ENCODE measurements at regions not wholly inside any gene's neighbourhood (a gene's known extent, or its start where the extent isn't known, plus 50 kb on each side); places are given as distances from the start of the nearest gene placed in this dataset.

GRCh38 chr6:105992315-105992961 lies 93.7 kb upstream of the PRDM1 start (continued):
- 0 out of 2 replicates have a peak, but pooled peaks have one; percentile 7 for TF ChIP-seq RXRA (CRISPR knock-in tag; IDR thresholded peaks at IDR 0.05)
- no peak for TF ChIP-seq ZIK1 (CRISPR knock-in tag; IDR thresholded peaks at IDR 0.05; ENCODE audit: borderline replicate concordance, low read depth)
- no peak for TF ChIP-seq RBAK (CRISPR knock-in tag; IDR thresholded peaks at IDR 0.05)
- peak; percentile 63; the same call in 1 of the 2 replicates for TF ChIP-seq ZBTB42 (CRISPR knock-in tag; IDR thresholded peaks at IDR 0.05)
- no peak for TF ChIP-seq PCBP1 (IDR thresholded peaks at IDR 0.05; ENCODE audit: borderline replicate concordance, low read depth, low read length)
- no peak for TF ChIP-seq JUNB (CRISPR knock-in tag; IDR thresholded peaks at IDR 0.05; ENCODE audit: borderline replicate concordance)
- no peak for TF ChIP-seq PTBP1 (IDR thresholded peaks at IDR 0.05; ENCODE audit: low read depth, low read length, poor library complexity, severe bottlenecking)
- no peak for TF ChIP-seq ZBTB2 (CRISPR knock-in tag; IDR thresholded peaks at IDR 0.05; ENCODE audit: low read depth)
- TF ChIP-seq, protein P1, sequence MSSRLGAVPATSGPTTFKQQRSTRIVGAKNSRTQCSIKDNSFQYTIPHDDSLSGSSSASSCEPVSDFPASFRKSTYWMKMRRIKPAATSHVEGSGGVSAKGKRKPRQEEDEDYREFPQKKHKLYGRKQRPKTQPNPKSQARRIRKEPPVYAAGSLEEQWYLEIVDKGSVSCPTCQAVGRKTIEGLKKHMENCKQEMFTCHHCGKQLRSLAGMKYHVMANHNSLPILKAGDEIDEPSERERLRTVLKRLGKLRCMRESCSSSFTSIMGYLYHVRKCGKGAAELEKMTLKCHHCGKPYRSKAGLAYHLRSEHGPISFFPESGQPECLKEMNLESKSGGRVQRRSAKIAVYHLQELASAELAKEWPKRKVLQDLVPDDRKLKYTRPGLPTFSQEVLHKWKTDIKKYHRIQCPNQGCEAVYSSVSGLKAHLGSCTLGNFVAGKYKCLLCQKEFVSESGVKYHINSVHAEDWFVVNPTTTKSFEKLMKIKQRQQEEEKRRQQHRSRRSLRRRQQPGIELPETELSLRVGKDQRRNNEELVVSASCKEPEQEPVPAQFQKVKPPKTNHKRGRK (CRISPR knock-in tag; IDR thresholded peaks at IDR 0.05), result no peak
- no peak for TF ChIP-seq POLR2A (IDR thresholded peaks at IDR 0.05; ENCODE audit: insufficient read depth in 1 of 2, low read depth in 2 of 2, low read length in 2 of 2)
- TF ChIP-seq, protein P2, sequence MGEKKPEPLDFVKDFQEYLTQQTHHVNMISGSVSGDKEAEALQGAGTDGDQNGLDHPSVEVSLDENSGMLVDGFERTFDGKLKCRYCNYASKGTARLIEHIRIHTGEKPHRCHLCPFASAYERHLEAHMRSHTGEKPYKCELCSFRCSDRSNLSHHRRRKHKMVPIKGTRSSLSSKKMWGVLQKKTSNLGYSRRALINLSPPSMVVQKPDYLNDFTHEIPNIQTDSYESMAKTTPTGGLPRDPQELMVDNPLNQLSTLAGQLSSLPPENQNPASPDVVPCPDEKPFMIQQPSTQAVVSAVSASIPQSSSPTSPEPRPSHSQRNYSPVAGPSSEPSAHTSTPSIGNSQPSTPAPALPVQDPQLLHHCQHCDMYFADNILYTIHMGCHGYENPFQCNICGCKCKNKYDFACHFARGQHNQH (CRISPR knock-in tag; IDR thresholded peaks at IDR 0.05), result 0 out of 2 replicates have a peak, but pooled peaks have one; percentile 54
- TF ChIP-seq IRF2 (CRISPR knock-in tag; IDR thresholded peaks at IDR 0.05), result peak; percentile 98
- TF ChIP-seq, protein P3, sequence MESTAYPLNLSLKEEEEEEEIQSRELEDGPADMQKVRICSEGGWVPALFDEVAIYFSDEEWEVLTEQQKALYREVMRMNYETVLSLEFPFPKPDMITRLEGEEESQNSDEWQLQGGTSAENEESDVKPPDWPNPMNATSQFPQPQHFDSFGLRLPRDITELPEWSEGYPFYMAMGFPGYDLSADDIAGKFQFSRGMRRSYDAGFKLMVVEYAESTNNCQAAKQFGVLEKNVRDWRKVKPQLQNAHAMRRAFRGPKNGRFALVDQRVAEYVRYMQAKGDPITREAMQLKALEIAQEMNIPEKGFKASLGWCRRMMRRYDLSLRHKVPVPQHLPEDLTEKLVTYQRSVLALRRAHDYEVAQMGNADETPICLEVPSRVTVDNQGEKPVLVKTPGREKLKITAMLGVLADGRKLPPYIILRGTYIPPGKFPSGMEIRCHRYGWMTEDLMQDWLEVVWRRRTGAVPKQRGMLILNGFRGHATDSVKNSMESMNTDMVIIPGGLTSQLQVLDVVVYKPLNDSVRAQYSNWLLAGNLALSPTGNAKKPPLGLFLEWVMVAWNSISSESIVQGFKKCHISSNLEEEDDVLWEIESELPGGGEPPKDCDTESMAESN (CRISPR knock-in tag; conservative IDR thresholded peaks at IDR 0.05), result no peak
- no peak for TF ChIP-seq ESRRA (CRISPR knock-in tag; IDR thresholded peaks at IDR 0.05; ENCODE audit: low read depth)
- TF ChIP-seq ZEB1 (IDR thresholded peaks at IDR 0.05; ENCODE audit: insufficient replicate concordance, low read depth), result no peak
- TF ChIP-seq E2F5 (CRISPR knock-in tag; conservative IDR thresholded peaks at IDR 0.05), result peak; percentile 62; the same call in 1 of the 2 replicates
- no peak for TF ChIP-seq DMAP1 (CRISPR knock-in tag; IDR thresholded peaks at IDR 0.05)
- peak; percentile 60; the same call in 1 of the 2 replicates for TF ChIP-seq ZBTB4 (CRISPR knock-in tag; IDR thresholded peaks at IDR 0.05; ENCODE audit: borderline replicate concordance)
- no peak for TF ChIP-seq ZNF460 (CRISPR knock-in tag; IDR thresholded peaks at IDR 0.05; ENCODE audit: borderline replicate concordance)
- TF ChIP-seq RNF2 (conservative IDR thresholded peaks at IDR 0.05; ENCODE audit: low read depth), result peak; percentile 75; the same call in 1 of the 2 replicates
